ENCODE measurements at regions not wholly inside any gene's neighbourhood (a gene's known extent, or its start where the extent isn't known, plus 50 kb on each side); places are given as distances from the start of the nearest gene placed in this dataset.

DNA sequence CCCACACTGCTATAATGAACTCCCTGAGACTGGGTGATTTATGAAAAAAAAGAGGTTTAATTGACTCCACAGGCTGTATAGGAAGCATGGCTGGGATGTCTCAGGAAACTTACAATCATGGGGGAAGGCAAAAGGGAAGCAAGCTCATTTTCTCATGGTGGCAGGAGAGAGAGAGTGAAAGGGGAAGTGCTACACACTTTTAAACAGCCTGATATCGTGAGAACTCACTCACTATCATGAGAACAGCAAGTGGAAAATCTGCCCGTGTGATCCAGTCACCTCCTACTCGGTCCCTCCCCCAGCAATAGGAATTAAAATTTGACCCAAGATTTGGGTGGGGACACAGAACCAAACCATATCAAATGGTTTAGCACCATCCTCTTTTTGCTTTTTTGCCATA lies 116.6 kb upstream of the CEP162 start:
- Histone ChIP-seq H3K27me3 (no peaks in the 10 kb centered on the region), H3K36me3 (no peaks in the 10 kb centered on the region), H3K4me3 (no peak overlapping the region), H3K4me1 (no peaks in the 10 kb centered on the region), H3K27ac (no peak overlapping the region), H3K9me3 (no peaks in the 10 kb centered on the region)
- DNase-seq, result no peak
- TF ChIP-seq POLR2A (IDR thresholded peaks at IDR 0.05), result no peak
- TF ChIP-seq, protein P1, sequence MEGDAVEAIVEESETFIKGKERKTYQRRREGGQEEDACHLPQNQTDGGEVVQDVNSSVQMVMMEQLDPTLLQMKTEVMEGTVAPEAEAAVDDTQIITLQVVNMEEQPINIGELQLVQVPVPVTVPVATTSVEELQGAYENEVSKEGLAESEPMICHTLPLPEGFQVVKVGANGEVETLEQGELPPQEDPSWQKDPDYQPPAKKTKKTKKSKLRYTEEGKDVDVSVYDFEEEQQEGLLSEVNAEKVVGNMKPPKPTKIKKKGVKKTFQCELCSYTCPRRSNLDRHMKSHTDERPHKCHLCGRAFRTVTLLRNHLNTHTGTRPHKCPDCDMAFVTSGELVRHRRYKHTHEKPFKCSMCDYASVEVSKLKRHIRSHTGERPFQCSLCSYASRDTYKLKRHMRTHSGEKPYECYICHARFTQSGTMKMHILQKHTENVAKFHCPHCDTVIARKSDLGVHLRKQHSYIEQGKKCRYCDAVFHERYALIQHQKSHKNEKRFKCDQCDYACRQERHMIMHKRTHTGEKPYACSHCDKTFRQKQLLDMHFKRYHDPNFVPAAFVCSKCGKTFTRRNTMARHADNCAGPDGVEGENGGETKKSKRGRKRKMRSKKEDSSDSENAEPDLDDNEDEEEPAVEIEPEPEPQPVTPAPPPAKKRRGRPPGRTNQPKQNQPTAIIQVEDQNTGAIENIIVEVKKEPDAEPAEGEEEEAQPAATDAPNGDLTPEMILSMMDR (IDR thresholded peaks at IDR 0.05), result no peak

DNA sequence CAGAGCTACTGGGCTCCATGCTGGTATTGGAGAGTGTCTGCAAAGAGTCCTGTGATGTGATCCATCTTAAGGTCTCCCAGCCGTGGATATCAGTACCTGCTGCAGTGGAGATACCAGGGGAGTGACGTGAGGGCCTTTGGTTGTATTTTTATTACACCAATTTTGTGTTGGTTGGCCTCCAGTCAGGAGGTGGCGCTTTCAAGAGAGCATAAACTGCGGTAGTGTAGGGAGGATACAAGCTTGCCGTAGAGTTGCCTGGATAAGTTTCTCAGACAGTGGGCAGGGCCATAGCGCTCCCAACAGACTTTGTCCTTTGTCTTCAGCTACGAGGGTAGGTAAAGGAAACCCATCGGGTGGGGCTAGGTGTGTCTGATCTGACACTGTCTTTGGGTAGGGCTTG lies 113.0 kb upstream of the CEP162 start:
- Histone ChIP-seq H3K4me3 (no peak overlapping the region), H3K9me3 (no peaks in the 10 kb centered on the region), H3K27me3 (no peaks in the 10 kb centered on the region), H3K36me3 (no peaks in the 10 kb centered on the region), H3K4me1 (no peaks in the 10 kb centered on the region), H3K27ac (no peak overlapping the region)
- no peak for DNase-seq
- TF ChIP-seq, protein P1 (IDR thresholded peaks at IDR 0.05), result no peak
- TF ChIP-seq POLR2A (IDR thresholded peaks at IDR 0.05), result no peak

DNA sequence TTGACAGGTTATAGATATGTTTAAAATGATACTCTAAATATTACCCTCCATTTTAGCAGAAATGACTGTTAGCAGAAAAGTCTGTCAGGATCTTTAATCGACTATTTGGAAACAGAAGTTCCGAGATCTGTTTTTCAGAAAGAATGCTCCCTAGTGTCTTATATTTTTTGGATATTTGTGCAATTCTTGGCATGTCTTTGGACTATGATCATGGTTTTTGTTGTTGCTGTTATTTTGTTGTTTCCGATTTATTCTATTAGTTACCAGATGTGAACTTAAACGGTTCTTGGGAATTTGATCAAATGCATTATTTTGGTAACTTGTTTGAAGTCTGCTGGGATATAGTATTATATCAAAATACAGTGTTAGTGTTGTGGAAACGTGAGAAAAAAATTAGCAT lies 106.4 kb upstream of the CEP162 start:
- H3K9me3 ChIP-seq, result no peaks in the 10 kb centered on the region
- TF ChIP-seq, protein P1 (IDR thresholded peaks at IDR 0.05), result no peak
- TF ChIP-seq POLR2A (IDR thresholded peaks at IDR 0.05), result no peak
- H3K36me3 ChIP-seq, result no peaks in the 10 kb centered on the region
- no peaks in the 10 kb centered on the region for H3K4me1 ChIP-seq
- no peak overlapping the region for H3K4me3 ChIP-seq
- H3K27ac ChIP-seq, result no peak overlapping the region
- no peaks in the 10 kb centered on the region for H3K27me3 ChIP-seq
- no peak for DNase-seq

DNA sequence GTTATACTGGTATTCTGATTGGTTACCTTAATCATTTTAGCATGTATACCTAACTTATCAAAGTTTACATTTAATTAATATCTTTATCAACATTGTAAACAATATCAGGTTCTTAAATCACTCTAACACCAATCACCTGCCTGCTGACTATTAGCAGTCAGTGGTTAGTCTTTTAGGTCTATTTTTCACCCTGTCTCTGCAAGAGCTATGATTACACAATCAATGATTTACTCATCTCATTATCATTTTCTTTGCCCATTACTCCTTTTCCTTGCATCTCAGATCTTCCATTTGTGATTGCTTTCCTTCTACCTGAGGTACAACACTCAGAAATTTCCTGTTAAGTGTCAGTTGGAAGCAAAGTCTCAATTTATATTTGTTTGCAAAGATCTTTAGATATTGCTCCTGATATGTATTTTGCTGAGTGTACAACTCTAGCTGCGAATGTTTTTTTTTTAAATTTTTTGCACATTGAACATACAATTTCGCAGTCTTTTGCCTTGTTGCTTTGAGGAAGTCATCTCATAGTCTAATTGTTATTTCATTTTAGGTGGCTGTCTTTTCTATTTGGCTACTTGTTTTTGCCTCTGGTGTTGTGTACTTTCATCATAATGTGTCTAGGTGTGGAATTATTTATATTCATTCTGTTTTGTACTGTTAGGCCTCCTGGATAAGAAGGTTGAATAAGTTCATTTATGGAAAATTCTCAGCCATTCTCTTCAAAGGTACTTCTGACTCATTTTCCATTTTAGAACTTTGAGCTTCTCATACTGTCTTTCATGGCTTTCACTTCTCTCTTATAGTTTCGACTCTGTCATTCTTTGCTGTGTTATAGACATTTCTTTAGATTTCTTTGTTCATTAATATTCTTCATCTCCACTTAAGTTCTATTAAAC lies 104.9 kb upstream of the CEP162 start:
- no peaks in the 10 kb centered on the region for H3K36me3 ChIP-seq
- TF ChIP-seq, protein P1 (IDR thresholded peaks at IDR 0.05), result no peak
- no peak for TF ChIP-seq POLR2A (IDR thresholded peaks at IDR 0.05)
- H3K27me3 ChIP-seq, result no peaks in the 10 kb centered on the region
- H3K9me3 ChIP-seq, result no peaks in the 10 kb centered on the region
- no peaks in the 10 kb centered on the region for H3K4me1 ChIP-seq
- no peak for DNase-seq
- H3K4me3 ChIP-seq, result no peak overlapping the region
- no peak overlapping the region for H3K27ac ChIP-seq

DNA sequence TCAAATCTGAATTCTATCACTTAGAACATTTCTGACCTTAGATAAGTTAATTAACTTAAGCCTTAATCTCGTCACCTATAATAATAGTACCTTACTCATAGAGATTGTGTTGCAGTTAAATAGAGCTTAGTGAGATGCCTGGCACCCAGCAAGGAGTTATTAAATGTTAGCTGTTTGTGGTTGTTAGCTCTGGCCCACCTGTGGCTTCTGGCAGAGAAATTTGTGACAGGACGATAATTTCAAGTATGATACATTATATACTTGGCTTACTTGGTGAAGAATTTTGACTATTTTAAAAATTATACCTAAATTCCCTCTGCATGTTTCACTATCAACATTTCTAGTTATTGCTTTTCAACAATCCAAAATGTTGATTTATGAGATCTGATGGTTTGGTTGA lies 102.9 kb upstream of the CEP162 start:
- no peaks in the 10 kb centered on the region for H3K36me3 ChIP-seq
- no peaks in the 10 kb centered on the region for H3K9me3 ChIP-seq
- DNase-seq, result no peak
- H3K4me3 ChIP-seq, result no peak overlapping the region
- TF ChIP-seq, protein P1 (IDR thresholded peaks at IDR 0.05), result no peak
- TF ChIP-seq POLR2A (IDR thresholded peaks at IDR 0.05), result no peak
- H3K27ac ChIP-seq, result no peak overlapping the region
- H3K4me1 ChIP-seq, result no peaks in the 10 kb centered on the region
- H3K27me3 ChIP-seq, result no peaks in the 10 kb centered on the region
